ENCODE measurements at regions not wholly inside any gene's neighbourhood (a gene's known extent, or its start where the extent isn't known, plus 50 kb on each side); places are given as distances from the start of the nearest gene placed in this dataset.

- Mint-ChIP-seq H3K9me3 (no peaks in the 10 kb centered on the region), H3K27ac (no peak overlapping the region), H3K27me3 (ENCODE audit: low read depth) (no peaks in the 10 kb centered on the region), H3K36me3 (ENCODE audit: low read depth) (no peaks in the 10 kb centered on the region), H3K4me1 (no peaks in the 10 kb centered on the region), H3K4me3 (no peak overlapping the region)
- TF ChIP-seq, protein P1, sequence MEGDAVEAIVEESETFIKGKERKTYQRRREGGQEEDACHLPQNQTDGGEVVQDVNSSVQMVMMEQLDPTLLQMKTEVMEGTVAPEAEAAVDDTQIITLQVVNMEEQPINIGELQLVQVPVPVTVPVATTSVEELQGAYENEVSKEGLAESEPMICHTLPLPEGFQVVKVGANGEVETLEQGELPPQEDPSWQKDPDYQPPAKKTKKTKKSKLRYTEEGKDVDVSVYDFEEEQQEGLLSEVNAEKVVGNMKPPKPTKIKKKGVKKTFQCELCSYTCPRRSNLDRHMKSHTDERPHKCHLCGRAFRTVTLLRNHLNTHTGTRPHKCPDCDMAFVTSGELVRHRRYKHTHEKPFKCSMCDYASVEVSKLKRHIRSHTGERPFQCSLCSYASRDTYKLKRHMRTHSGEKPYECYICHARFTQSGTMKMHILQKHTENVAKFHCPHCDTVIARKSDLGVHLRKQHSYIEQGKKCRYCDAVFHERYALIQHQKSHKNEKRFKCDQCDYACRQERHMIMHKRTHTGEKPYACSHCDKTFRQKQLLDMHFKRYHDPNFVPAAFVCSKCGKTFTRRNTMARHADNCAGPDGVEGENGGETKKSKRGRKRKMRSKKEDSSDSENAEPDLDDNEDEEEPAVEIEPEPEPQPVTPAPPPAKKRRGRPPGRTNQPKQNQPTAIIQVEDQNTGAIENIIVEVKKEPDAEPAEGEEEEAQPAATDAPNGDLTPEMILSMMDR (IDR thresholded peaks at IDR 0.05; ENCODE audit: unreplicated experiment in 3 of 3) = no peak
These were observed 441.5 kb upstream of the PCDH15 start for GRCh38 chr10:55242544-55242943.

GRCh38 chr10:55237462-55237861, 436.4 kb upstream of the PCDH15 start:
- no peak overlapping the region for H3K4me3 Mint-ChIP-seq
- no peaks in the 10 kb centered on the region for H3K27me3 Mint-ChIP-seq (ENCODE audit: low read depth)
- H3K9me3 Mint-ChIP-seq = no peaks in the 10 kb centered on the region
- no peaks in the 10 kb centered on the region for H3K36me3 Mint-ChIP-seq (ENCODE audit: low read depth)
- TF ChIP-seq, protein P1 (IDR thresholded peaks at IDR 0.05; ENCODE audit: unreplicated experiment in 3 of 3) = no peak
- H3K4me1 Mint-ChIP-seq = no peaks in the 10 kb centered on the region
- H3K27ac Mint-ChIP-seq = no peak overlapping the region

DNA sequence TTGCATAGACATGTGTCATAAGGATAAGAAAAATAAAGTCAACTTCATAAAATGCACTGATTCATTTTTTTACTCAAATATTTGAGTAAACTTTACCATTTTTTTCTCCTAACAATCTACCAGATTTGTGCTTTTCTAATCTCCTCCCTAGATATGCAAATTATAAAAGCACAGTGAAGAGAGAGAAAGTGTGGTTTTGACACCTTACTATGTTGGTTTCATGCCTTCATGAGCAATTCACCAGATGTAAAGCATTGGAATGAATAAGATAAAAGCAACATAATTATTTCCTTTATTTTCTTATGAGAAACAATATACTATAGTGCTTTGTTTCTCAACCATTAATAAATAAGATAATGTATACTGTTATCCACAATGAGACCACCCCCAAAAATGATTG, 432.5 kb upstream of the PCDH15 start:
- Mint-ChIP-seq H3K4me3 (no peak overlapping the region), H3K4me1 (no peaks in the 10 kb centered on the region), H3K27ac (no peak overlapping the region), H3K36me3 (ENCODE audit: low read depth) (no peaks in the 10 kb centered on the region), H3K27me3 (ENCODE audit: low read depth) (no peaks in the 10 kb centered on the region), H3K9me3 (no peaks in the 10 kb centered on the region)
- TF ChIP-seq, protein P1 (IDR thresholded peaks at IDR 0.05; ENCODE audit: unreplicated experiment in 3 of 3) = no peak

DNA sequence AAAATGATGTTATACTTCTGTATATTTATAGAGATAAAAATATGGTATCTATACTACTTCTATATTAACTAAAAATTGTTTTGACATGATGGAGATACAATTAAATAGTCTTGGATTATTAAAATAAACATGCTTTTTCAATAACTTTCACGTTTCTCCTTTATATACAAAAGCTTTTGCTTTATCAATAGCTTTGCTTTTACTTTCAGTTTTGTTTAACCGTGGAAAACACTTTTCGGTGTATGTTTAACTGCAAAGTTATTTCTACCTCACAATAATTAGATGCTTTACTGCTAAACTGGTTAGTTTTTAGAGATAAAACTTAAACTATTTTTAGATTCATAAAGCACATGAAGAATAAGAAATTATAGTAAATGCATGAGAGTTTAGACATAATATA, 432.1 kb upstream of the PCDH15 start:
- H3K9me3 Mint-ChIP-seq = no peaks in the 10 kb centered on the region
- TF ChIP-seq, protein P1 (IDR thresholded peaks at IDR 0.05; ENCODE audit: unreplicated experiment in 3 of 3) = no peak
- no peaks in the 10 kb centered on the region for H3K36me3 Mint-ChIP-seq (ENCODE audit: low read depth)
- H3K4me1 Mint-ChIP-seq = no peaks in the 10 kb centered on the region
- no peak overlapping the region for H3K27ac Mint-ChIP-seq
- no peak overlapping the region for H3K4me3 Mint-ChIP-seq
- no peaks in the 10 kb centered on the region for H3K27me3 Mint-ChIP-seq (ENCODE audit: low read depth)

GRCh38 chr10:55232553-55232952, 431.5 kb upstream of the PCDH15 start:
- Mint-ChIP-seq H3K4me1 (no peaks in the 10 kb centered on the region), H3K27me3 (ENCODE audit: low read depth) (no peaks in the 10 kb centered on the region), H3K9me3 (no peaks in the 10 kb centered on the region), H3K36me3 (ENCODE audit: low read depth) (no peaks in the 10 kb centered on the region), H3K4me3 (no peak overlapping the region), H3K27ac (no peak overlapping the region)
- TF ChIP-seq, protein P1 (IDR thresholded peaks at IDR 0.05; ENCODE audit: unreplicated experiment in 3 of 3) = no peak

DNA sequence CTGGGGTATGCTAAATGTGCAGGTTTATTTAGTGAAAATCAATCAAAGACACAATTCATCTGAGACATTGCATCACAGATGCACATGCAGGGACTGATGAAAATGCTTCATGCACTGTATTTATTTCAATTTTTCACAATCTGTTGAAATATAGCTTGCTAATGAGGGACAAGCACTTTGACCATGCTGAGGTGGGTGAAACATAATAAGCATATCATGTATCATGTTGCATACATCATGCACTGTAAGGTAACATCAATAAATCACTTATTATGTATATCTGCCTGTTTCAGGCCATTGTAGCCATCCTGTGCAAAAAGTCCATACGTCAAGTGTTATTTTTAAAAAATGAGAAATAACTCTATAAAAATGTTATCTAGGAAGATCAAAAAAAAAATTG, 426.9 kb upstream of the PCDH15 start:
- Mint-ChIP-seq H3K4me3 (no peak overlapping the region), H3K27me3 (ENCODE audit: low read depth) (no peaks in the 10 kb centered on the region), H3K36me3 (ENCODE audit: low read depth) (no peaks in the 10 kb centered on the region), H3K4me1 (no peaks in the 10 kb centered on the region), H3K27ac (no peak overlapping the region), H3K9me3 (no peaks in the 10 kb centered on the region)
- TF ChIP-seq, protein P1 (IDR thresholded peaks at IDR 0.05; ENCODE audit: unreplicated experiment in 3 of 3) = no peak

Data from nephron (organoid).